ENCODE measurements at regions not wholly inside any gene's neighbourhood (a gene's known extent, or its start where the extent isn't known, plus 50 kb on each side); places are given as distances from the start of the nearest gene placed in this dataset.

DNA sequence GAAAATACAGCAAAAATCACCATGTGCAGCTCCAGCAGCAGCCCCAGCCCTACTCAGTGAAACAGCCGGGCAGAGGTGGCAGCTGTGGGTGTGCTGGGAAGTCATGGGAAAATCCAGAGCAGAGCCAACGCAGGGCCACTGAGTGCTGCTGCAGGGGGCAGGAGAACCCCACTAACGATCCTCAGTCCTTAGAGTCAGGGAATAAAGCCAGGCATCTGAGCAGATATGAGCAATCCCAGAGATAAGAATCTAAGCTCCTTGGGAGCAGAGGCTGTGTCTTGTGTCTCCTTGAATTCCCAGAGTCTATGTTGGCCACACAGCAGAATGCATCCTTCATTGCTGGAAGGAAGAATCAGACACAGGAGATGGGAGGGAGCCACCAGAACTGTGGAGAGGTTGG is 493.1 kb upstream of the MAP3K7 start:
- TF ChIP-seq, protein P1, sequence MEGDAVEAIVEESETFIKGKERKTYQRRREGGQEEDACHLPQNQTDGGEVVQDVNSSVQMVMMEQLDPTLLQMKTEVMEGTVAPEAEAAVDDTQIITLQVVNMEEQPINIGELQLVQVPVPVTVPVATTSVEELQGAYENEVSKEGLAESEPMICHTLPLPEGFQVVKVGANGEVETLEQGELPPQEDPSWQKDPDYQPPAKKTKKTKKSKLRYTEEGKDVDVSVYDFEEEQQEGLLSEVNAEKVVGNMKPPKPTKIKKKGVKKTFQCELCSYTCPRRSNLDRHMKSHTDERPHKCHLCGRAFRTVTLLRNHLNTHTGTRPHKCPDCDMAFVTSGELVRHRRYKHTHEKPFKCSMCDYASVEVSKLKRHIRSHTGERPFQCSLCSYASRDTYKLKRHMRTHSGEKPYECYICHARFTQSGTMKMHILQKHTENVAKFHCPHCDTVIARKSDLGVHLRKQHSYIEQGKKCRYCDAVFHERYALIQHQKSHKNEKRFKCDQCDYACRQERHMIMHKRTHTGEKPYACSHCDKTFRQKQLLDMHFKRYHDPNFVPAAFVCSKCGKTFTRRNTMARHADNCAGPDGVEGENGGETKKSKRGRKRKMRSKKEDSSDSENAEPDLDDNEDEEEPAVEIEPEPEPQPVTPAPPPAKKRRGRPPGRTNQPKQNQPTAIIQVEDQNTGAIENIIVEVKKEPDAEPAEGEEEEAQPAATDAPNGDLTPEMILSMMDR (optimal IDR thresholded peaks at IDR 0.05 in 1 of 3, IDR thresholded peaks at IDR 0.05 in 1 of 3, conservative IDR thresholded peaks at IDR 0.05 in 1 of 3; ENCODE audit: extremely low read depth in 1 of 3, insufficient read depth in 2 of 3, low read length in 3 of 3), result no peak
- no peak for TF ChIP-seq EZH2 (IDR thresholded peaks at IDR 0.05; ENCODE audit: low read length)

Data from keratinocyte (primary cell).